ENCODE measurements at regions not wholly inside any gene's neighbourhood (a gene's known extent, or its start where the extent isn't known, plus 50 kb on each side); places are given as distances from the start of the nearest gene placed in this dataset.
A peak's percentile ranks its signal among the peaks of the same experiment; 100 is the strongest.

DNA sequence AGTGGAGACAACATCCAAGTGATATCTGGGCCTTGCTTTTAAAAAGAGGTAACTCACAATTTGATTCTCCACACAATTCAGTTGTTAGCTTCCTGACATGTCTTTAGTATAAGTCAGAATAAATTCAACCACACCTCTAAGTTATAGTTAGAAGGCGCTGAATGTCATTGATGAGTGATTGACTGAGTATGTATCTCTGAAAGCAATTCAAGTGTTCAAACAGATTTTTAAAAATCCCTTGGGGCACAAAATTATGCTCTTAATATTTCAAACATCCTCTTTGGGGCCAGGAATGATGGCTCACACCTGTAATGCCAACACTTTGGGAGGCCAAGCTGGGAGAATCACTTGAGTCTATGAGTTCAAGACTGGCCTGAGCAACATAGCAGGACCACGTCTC is 137.0 kb upstream of the PRR20A start:
- no peaks in the 10 kb centered on the region for H3K27me3 ChIP-seq (ENCODE audit: control insufficient read depth in 3 of 3, insufficient read depth in 3 of 3, low read length in 3 of 3)
- no peak overlapping the region for H3K27ac ChIP-seq (ENCODE audit: low read depth in 1 of 3, low read length in 2 of 3)
- FAIRE-seq (no peak), DNase-seq (no peak)
- H3K36me3 ChIP-seq (ENCODE audit: control insufficient read depth in 3 of 3, insufficient read depth in 2 of 3, low read depth in 1 of 3, low read length in 3 of 3) = no peaks in the 10 kb centered on the region
- no peaks in the 10 kb centered on the region for H3K4me1 ChIP-seq (ENCODE audit: control insufficient read depth in 3 of 3, insufficient read depth in 2 of 3, low read depth in 1 of 3, low read length in 2 of 3)
- no peak overlapping the region for H3K4me3 ChIP-seq (ENCODE audit: low read depth in 1 of 3, low read length in 3 of 3)
- 61 to 84% (median 70%) methylated on average over 2 of the region's 2 CpGs for WGBS, 3 donors
- no peaks in the 10 kb centered on the region for H3K9me3 ChIP-seq (ENCODE audit: control insufficient read depth in 2 of 2, insufficient read depth in 1 of 2, low read depth in 1 of 2, low read length in 1 of 2)

DNA sequence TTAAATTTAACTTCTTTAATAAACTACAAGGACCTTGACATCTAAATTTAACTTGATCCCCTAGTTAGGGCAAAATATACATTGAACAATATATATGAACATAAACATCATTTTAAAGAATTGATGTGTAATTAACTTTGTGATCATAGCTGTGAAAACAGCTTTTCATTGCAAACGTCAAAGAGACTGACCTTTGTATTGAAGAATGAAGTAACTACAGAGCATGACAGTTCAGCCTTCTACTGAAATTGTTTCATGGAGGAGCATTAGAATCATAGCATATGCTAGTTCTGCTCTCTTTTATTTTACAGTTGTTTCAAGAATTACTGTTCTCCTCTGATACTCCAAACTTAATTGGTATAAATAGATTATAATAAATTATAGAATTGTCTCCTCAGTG is 123.4 kb upstream of the PRR20A start:
- H3K9me3 ChIP-seq (ENCODE audit: control insufficient read depth in 2 of 2, insufficient read depth in 1 of 2, low read depth in 1 of 2, low read length in 1 of 2) = peaks cover 0 to 5% of the 10 kb centered on the region in 2 donors
- H3K27ac ChIP-seq (ENCODE audit: low read depth in 1 of 3, low read length in 2 of 3) = no peak overlapping the region
- WGBS, 3 donors = 10 to 52% (median 30%) methylated on average over 1 of the region's 1 CpG
- H3K4me3 ChIP-seq (ENCODE audit: low read depth in 1 of 3, low read length in 3 of 3) = no peak overlapping the region
- DNase-seq = no peak
- FAIRE-seq = no peak
- H3K27me3 ChIP-seq (ENCODE audit: control insufficient read depth in 3 of 3, insufficient read depth in 3 of 3, low read length in 3 of 3) = no peaks in the 10 kb centered on the region
- H3K36me3 ChIP-seq (ENCODE audit: control insufficient read depth in 3 of 3, insufficient read depth in 2 of 3, low read depth in 1 of 3, low read length in 3 of 3) = no peaks in the 10 kb centered on the region
- no peaks in the 10 kb centered on the region for H3K4me1 ChIP-seq (ENCODE audit: control insufficient read depth in 3 of 3, insufficient read depth in 2 of 3, low read depth in 1 of 3, low read length in 2 of 3)

DNA sequence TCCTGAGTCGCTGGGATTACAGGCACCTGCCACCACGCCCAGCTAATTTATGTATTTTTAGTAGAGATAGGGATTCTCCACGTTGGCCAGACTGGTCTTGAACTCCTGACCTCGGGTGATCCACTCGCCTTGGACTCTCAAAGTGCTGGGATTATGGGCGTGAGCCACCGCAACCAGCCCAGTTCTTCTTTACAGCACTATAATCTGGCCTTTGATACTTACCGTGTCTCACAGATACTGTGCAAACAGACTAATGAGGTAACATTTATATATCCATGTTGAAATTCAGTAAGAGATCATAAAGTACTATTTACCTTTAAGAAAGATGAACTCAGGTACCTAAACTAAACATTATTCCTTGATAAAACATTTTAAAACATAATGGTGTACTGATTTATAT is 121.8 kb upstream of the PRR20A start:
- H3K4me3 ChIP-seq (ENCODE audit: low read depth in 1 of 3, low read length in 3 of 3) = no peak overlapping the region
- peaks cover 0 to 5% of the 10 kb centered on the region in 2 donors for H3K9me3 ChIP-seq (ENCODE audit: control insufficient read depth in 2 of 2, insufficient read depth in 1 of 2, low read depth in 1 of 2, low read length in 1 of 2)
- peak in 1 of 2 donors; percentile 5 for DNase-seq
- H3K4me1 ChIP-seq (ENCODE audit: control insufficient read depth in 3 of 3, insufficient read depth in 2 of 3, low read depth in 1 of 3, low read length in 2 of 3) = no peaks in the 10 kb centered on the region
- no peak for FAIRE-seq
- WGBS, 3 donors = 29 to 63% (median 40%) methylated on average over 8 of the region's 8 CpGs
- H3K27ac ChIP-seq (ENCODE audit: low read depth in 1 of 3, low read length in 2 of 3) = no peak overlapping the region
- no peaks in the 10 kb centered on the region for H3K36me3 ChIP-seq (ENCODE audit: control insufficient read depth in 3 of 3, insufficient read depth in 2 of 3, low read depth in 1 of 3, low read length in 3 of 3)
- H3K27me3 ChIP-seq (ENCODE audit: control insufficient read depth in 3 of 3, insufficient read depth in 3 of 3, low read length in 3 of 3) = no peaks in the 10 kb centered on the region

GRCh38 chr13:57030671-57031070 is 110.0 kb upstream of the PRR20A start:
- DNase-seq (no peak), FAIRE-seq (no peak)
- H3K27me3 ChIP-seq (ENCODE audit: control insufficient read depth in 3 of 3, insufficient read depth in 3 of 3, low read length in 3 of 3) = no peaks in the 10 kb centered on the region
- H3K9me3 ChIP-seq (ENCODE audit: control insufficient read depth in 2 of 2, insufficient read depth in 1 of 2, low read depth in 1 of 2, low read length in 1 of 2) = peaks cover 0 to 5% of the 10 kb centered on the region in 2 donors
- H3K4me3 ChIP-seq (ENCODE audit: low read depth in 1 of 3, low read length in 3 of 3) = no peak overlapping the region
- H3K4me1 ChIP-seq (ENCODE audit: control insufficient read depth in 3 of 3, insufficient read depth in 2 of 3, low read depth in 1 of 3, low read length in 2 of 3) = no peaks in the 10 kb centered on the region
- no peaks in the 10 kb centered on the region for H3K36me3 ChIP-seq (ENCODE audit: control insufficient read depth in 3 of 3, insufficient read depth in 2 of 3, low read depth in 1 of 3, low read length in 3 of 3)
- WGBS, 3 donors = 72 to 88% (median 82%) methylated on average over 6 of the region's 6 CpGs
- no peak overlapping the region for H3K27ac ChIP-seq (ENCODE audit: low read depth in 1 of 3, low read length in 2 of 3)

- Histone ChIP-seq H3K27ac (ENCODE audit: low read depth in 1 of 3, low read length in 2 of 3) (no peak overlapping the region), H3K36me3 (ENCODE audit: control insufficient read depth in 3 of 3, insufficient read depth in 2 of 3, low read depth in 1 of 3, low read length in 3 of 3) (no peaks in the 10 kb centered on the region), H3K27me3 (ENCODE audit: control insufficient read depth in 3 of 3, insufficient read depth in 3 of 3, low read length in 3 of 3) (no peaks in the 10 kb centered on the region), H3K4me1 (ENCODE audit: control insufficient read depth in 3 of 3, insufficient read depth in 2 of 3, low read depth in 1 of 3, low read length in 2 of 3) (no peaks in the 10 kb centered on the region), H3K4me3 (ENCODE audit: low read depth in 1 of 3, low read length in 3 of 3) (no peak overlapping the region), H3K9me3 (ENCODE audit: control insufficient read depth in 2 of 2, insufficient read depth in 1 of 2, low read depth in 1 of 2, low read length in 1 of 2) (no peaks in the 10 kb centered on the region)
- DNase-seq = no peak
- 82 to 86% (median 85%) methylated on average over 4 of the region's 4 CpGs for WGBS, 3 donors
- no peak for FAIRE-seq
Measured at GRCh38 chr13:57036290-57036689, 104.4 kb upstream of the PRR20A start.

GRCh38 chr13:57044910-57045309 is 95.8 kb upstream of the PRR20A start:
- 88 to 98% (median 89%) methylated on average over 1 of the region's 1 CpG for WGBS, 3 donors
- DNase-seq = peak in 1 of 2 donors; percentile 1
- no peak for FAIRE-seq

GRCh38 chr13:57045826-57046546 is 94.7 kb upstream of the PRR20A start:
- WGBS, 3 donors = 7 to 28% (median 17%) methylated on average over 5 of the region's 5 CpGs
- Histone ChIP-seq H3K4me1 (ENCODE audit: control insufficient read depth in 3 of 3, insufficient read depth in 2 of 3, low read depth in 1 of 3, low read length in 2 of 3) (no peaks in the 10 kb centered on the region), H3K27ac (ENCODE audit: low read depth in 1 of 3, low read length in 2 of 3) (peak overlapping the region in 1 of 3 donors; percentile 26), H3K9me3 (ENCODE audit: control insufficient read depth in 2 of 2, insufficient read depth in 1 of 2, low read depth in 1 of 2, low read length in 1 of 2) (no peaks in the 10 kb centered on the region), H3K4me3 (ENCODE audit: low read depth in 1 of 3, low read length in 3 of 3) (no peak overlapping the region), H3K27me3 (ENCODE audit: control insufficient read depth in 3 of 3, insufficient read depth in 3 of 3, low read length in 3 of 3) (no peaks in the 10 kb centered on the region), H3K36me3 (ENCODE audit: control insufficient read depth in 3 of 3, insufficient read depth in 2 of 3, low read depth in 1 of 3, low read length in 3 of 3) (no peaks in the 10 kb centered on the region)
- DNase-seq (peak; percentile 82 to 89), FAIRE-seq (no peak)

More at GRCh38 chr13:57044910-57045309, 95.8 kb upstream of the PRR20A start:
- no peaks in the 10 kb centered on the region for H3K4me1 ChIP-seq (ENCODE audit: control insufficient read depth in 3 of 3, insufficient read depth in 2 of 3, low read depth in 1 of 3, low read length in 2 of 3)
- H3K27me3 ChIP-seq (ENCODE audit: control insufficient read depth in 3 of 3, insufficient read depth in 3 of 3, low read length in 3 of 3) = no peaks in the 10 kb centered on the region
- H3K9me3 ChIP-seq (ENCODE audit: control insufficient read depth in 2 of 2, insufficient read depth in 1 of 2, low read depth in 1 of 2, low read length in 1 of 2) = no peaks in the 10 kb centered on the region
- H3K27ac ChIP-seq (ENCODE audit: low read depth in 1 of 3, low read length in 2 of 3) = no peak overlapping the region
- H3K36me3 ChIP-seq (ENCODE audit: control insufficient read depth in 3 of 3, insufficient read depth in 2 of 3, low read depth in 1 of 3, low read length in 3 of 3) = no peaks in the 10 kb centered on the region
- no peak overlapping the region for H3K4me3 ChIP-seq (ENCODE audit: low read depth in 1 of 3, low read length in 3 of 3)

GRCh38 chr13:57056601-57057180 is 84.0 kb upstream of the PRR20A start:
- WGBS, 3 donors = 72 to 86% (median 86%) methylated on average over 5 of the region's 5 CpGs
- Histone ChIP-seq H3K27me3 (ENCODE audit: control insufficient read depth in 3 of 3, insufficient read depth in 3 of 3, low read length in 3 of 3) (no peaks in the 10 kb centered on the region), H3K4me3 (ENCODE audit: low read depth in 1 of 3, low read length in 3 of 3) (no peak overlapping the region), H3K9me3 (ENCODE audit: control insufficient read depth in 2 of 2, insufficient read depth in 1 of 2, low read depth in 1 of 2, low read length in 1 of 2) (no peaks in the 10 kb centered on the region), H3K4me1 (ENCODE audit: control insufficient read depth in 3 of 3, insufficient read depth in 2 of 3, low read depth in 1 of 3, low read length in 2 of 3) (no peaks in the 10 kb centered on the region), H3K36me3 (ENCODE audit: control insufficient read depth in 3 of 3, insufficient read depth in 2 of 3, low read depth in 1 of 3, low read length in 3 of 3) (no peaks in the 10 kb centered on the region), H3K27ac (ENCODE audit: low read depth in 1 of 3, low read length in 2 of 3) (no peak overlapping the region)
- no peak for FAIRE-seq
- DNase-seq = no peak

- FAIRE-seq = no peak
- 54 to 65% (median 56%) methylated on average over 5 of the region's 5 CpGs for WGBS, 3 donors
- H3K4me3 ChIP-seq (ENCODE audit: low read depth in 1 of 3, low read length in 3 of 3) = no peak overlapping the region
- no peak for DNase-seq
- H3K9me3 ChIP-seq (ENCODE audit: control insufficient read depth in 2 of 2, insufficient read depth in 1 of 2, low read depth in 1 of 2, low read length in 1 of 2) = no peaks in the 10 kb centered on the region
- no peak overlapping the region for H3K27ac ChIP-seq (ENCODE audit: low read depth in 1 of 3, low read length in 2 of 3)
- no peaks in the 10 kb centered on the region for H3K36me3 ChIP-seq (ENCODE audit: control insufficient read depth in 3 of 3, insufficient read depth in 2 of 3, low read depth in 1 of 3, low read length in 3 of 3)
- no peaks in the 10 kb centered on the region for H3K27me3 ChIP-seq (ENCODE audit: control insufficient read depth in 3 of 3, insufficient read depth in 3 of 3, low read length in 3 of 3)
- H3K4me1 ChIP-seq (ENCODE audit: control insufficient read depth in 3 of 3, insufficient read depth in 2 of 3, low read depth in 1 of 3, low read length in 2 of 3) = no peaks in the 10 kb centered on the region
Measured at GRCh38 chr13:57063007-57063406, 77.7 kb upstream of the PRR20A start.
